Fibroblast of the aortic adventitia (primary cell): ENCODE measurements at regions not wholly inside any gene's neighbourhood (a gene's known extent, or its start where the extent isn't known, plus 50 kb on each side); places are given as distances from the start of the nearest gene placed in this dataset.

ENCODE experiments used
- DNase-seq: peaks from one replicate; pipeline ENCODE4 v3.0.0-alpha.2; 2010; ENCODE audit warnings: low read depth
- H3K4me3 ChIP-seq: 2 replicates; pipeline ENCODE4 v1.5.1; 2011; ENCODE audit warnings: low read depth, mild to moderate bottlenecking, control low read depth, low read length, moderate library complexity
- CTCF ChIP-seq: IDR thresholded peaks from 2 replicates; pipeline ENCODE4 v1.5.1; 2011; ENCODE audit warnings: mild to moderate bottlenecking, low read length, control low read depth, inconsistent platforms; ENCODE audit not compliant: insufficient read depth

GRCh38 chrX:148322906-148323305, 177.5 kb upstream of the AFF2 start:
- H3K4me3 ChIP-seq, result no peak overlapping the region
- no peak for DNase-seq
- TF ChIP-seq CTCF, result no peak

GRCh38 chrX:148333989-148334388, 166.4 kb upstream of the AFF2 start:
- TF ChIP-seq CTCF, result no peak
- no peak for DNase-seq
- H3K4me3 ChIP-seq, result no peak overlapping the region

GRCh38 chrX:148337873-148338272, 162.5 kb upstream of the AFF2 start:
- H3K4me3 ChIP-seq, result no peak overlapping the region
- TF ChIP-seq CTCF, result no peak
- DNase-seq, result no peak

- TF ChIP-seq CTCF, result no peak
- no peak overlapping the region for H3K4me3 ChIP-seq
- DNase-seq, result no peak
Observed at GRCh38 chrX:148354916-148355315, 145.5 kb upstream of the AFF2 start.

GRCh38 chrX:148361641-148362040, 138.8 kb upstream of the AFF2 start:
- DNase-seq, result no peak
- H3K4me3 ChIP-seq, result no peak overlapping the region
- TF ChIP-seq CTCF, result no peak

- TF ChIP-seq CTCF, result no peak
- no peak overlapping the region for H3K4me3 ChIP-seq
- DNase-seq, result no peak
Observed at GRCh38 chrX:148363471-148364235, 136.8 kb upstream of the AFF2 start.

- H3K4me3 ChIP-seq, result no peak overlapping the region
- TF ChIP-seq CTCF, result no peak
- no peak for DNase-seq
Observed at GRCh38 chrX:148365233-148365632, 135.2 kb upstream of the AFF2 start.
